GM10248 (cell line): ENCODE measurements at regions not wholly inside any gene's neighbourhood (a gene's known extent, or its start where the extent isn't known, plus 50 kb on each side); places are given as distances from the start of the nearest gene placed in this dataset.

ENCODE experiments used
- CTCF ChIA-PET: fragments of 300-600 bp; sonication (Branson Sonifier 250); formaldehyde crosslinking; extraction: SDS; loops from one replicate; lab custom pipeline; 2021; ENCODE audit warnings: antibody characterized with exemption; lab: Yijun Ruan, JAX
- POLR2A ChIA-PET: fragments of 350-650 bp; sonication (Branson Sonifier 250); formaldehyde crosslinking; extraction: SDS; loops from one replicate; lab custom pipeline; 2020; ENCODE audit warnings: antibody characterized with exemption; lab: Yijun Ruan, JAX
- DNase-seq: peaks from one replicate; pipeline ENCODE4 v3.0.0; 2012; ENCODE audit errors: extremely low spot score
- TF ChIP-seq, protein P1 (sequence below): IDR thresholded peaks from 2 replicates; pipeline ENCODE4 v1.5.1; 2012; ENCODE audit warnings: mild to moderate bottlenecking, low read depth; ENCODE audit errors: extremely low read depth, missing control alignments, control extremely low read depth

DNA sequence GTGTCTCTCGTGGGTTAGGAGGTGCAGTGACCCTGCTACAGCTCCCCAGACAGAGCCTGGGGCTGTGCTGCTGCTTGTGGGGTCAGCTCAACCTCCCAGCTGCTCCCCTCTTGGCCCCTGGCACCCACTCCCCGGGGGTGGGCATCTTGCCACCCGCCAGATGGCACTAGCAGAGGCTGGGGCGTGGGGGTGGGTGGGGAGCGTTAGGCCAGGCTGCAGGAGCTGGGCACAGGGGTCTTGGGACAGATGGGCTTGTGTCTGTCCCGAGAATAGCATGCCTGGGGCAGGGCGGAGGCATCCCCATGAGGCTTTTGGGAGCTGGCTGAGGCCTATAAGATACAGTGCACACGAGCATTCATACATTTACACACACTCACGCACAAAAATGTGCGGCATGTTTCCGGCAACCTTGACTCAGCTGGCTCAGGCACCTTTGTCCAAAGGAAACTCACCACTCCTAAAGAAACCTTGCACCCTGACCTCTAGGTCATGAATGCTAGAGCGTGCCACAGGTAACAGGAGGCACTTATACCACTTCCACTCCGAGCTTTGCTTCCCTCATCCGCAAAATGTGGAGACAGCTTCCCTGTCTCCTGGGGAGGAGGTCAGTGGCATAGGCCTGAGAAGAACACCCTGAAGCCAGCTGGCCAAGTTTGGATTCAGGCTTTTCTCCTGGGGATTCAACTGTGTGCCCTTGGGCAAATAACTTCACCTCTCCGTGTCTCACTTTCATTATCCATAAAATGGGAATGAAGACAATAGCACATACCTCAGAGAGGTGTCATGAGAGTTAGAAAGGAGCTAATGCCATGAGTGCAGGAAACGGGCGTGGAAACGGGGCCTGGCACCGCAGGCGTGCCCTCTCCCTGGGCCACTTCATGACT lies 78.9 kb upstream of the LHX1 start:
- ChIA-PET CTCF (no interaction called here), POLR2A (no interaction called here)
- TF ChIP-seq, protein P1, sequence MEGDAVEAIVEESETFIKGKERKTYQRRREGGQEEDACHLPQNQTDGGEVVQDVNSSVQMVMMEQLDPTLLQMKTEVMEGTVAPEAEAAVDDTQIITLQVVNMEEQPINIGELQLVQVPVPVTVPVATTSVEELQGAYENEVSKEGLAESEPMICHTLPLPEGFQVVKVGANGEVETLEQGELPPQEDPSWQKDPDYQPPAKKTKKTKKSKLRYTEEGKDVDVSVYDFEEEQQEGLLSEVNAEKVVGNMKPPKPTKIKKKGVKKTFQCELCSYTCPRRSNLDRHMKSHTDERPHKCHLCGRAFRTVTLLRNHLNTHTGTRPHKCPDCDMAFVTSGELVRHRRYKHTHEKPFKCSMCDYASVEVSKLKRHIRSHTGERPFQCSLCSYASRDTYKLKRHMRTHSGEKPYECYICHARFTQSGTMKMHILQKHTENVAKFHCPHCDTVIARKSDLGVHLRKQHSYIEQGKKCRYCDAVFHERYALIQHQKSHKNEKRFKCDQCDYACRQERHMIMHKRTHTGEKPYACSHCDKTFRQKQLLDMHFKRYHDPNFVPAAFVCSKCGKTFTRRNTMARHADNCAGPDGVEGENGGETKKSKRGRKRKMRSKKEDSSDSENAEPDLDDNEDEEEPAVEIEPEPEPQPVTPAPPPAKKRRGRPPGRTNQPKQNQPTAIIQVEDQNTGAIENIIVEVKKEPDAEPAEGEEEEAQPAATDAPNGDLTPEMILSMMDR = no peak
- no peak for DNase-seq

DNA sequence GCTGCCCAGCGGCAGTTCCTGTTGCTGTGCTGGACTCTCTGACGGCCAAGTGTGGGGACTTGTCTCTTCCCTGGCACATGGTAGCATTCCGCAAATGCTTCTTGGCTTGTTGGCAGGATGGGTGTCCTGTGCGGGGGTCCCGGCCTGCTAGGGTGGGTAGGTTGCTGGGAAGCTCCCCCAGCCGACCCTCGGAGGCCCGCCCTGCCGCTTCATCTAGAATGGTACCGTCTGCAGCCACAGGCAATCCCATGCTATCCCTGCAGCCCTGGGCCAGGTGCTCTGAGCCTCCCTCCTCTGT lies 78.3 kb upstream of the LHX1 start:
- TF ChIP-seq, protein P1 = no peak
- ChIA-PET CTCF (no interaction called here), POLR2A (no interaction called here)
- DNase-seq = no peak

DNA sequence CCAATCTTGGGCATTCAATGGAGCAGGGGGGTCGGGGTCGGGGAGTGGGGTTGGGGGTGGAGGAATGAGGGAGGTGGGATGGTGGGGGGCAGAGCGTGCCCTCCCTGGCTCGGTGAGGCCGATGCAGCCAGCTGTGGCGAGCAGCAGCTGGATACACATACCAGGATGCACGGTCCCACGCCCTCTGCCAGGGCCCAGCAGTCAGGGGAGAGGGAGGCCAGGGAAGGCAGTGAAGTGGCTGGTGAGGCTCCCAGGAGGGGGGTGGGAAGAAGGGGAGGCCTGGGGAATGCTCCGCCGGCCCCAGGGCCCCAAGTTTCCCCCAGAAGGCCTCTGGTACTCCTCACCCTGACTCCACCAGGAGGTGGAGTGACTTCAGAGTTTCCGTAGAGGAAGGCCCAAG lies 77.6 kb upstream of the LHX1 start:
- ChIA-PET CTCF (no interaction called here), POLR2A (no interaction called here)
- no peak for DNase-seq
- TF ChIP-seq, protein P1 = no peak

DNA sequence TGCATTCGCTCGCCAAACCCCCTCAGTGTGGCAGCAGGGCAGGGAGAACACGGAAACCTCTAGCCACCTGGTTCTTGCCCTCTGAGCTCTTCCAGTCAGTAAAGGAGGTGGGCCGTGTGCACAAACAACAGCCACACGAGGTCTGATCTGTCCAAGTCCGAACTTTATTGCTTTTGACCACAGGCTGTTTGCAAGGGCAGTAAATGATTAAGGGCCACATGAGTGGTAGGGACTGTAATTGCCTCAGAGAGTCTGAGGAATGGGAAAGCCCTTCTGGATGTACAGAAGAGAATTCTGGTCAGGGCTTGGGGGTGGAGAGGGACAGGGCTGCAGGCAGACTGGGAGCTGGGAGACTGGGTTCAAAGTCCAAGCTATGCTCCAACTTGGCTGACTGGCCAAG lies 75.7 kb upstream of the LHX1 start:
- no peak for DNase-seq
- ChIA-PET CTCF (interaction anchor here (1.5 kb wide), 1 partner anchor 232 kb away, joined by 3 read pairs; no protein-coding TSS in a partner anchor), POLR2A (no interaction called here)
- TF ChIP-seq, protein P1 = no peak

DNA sequence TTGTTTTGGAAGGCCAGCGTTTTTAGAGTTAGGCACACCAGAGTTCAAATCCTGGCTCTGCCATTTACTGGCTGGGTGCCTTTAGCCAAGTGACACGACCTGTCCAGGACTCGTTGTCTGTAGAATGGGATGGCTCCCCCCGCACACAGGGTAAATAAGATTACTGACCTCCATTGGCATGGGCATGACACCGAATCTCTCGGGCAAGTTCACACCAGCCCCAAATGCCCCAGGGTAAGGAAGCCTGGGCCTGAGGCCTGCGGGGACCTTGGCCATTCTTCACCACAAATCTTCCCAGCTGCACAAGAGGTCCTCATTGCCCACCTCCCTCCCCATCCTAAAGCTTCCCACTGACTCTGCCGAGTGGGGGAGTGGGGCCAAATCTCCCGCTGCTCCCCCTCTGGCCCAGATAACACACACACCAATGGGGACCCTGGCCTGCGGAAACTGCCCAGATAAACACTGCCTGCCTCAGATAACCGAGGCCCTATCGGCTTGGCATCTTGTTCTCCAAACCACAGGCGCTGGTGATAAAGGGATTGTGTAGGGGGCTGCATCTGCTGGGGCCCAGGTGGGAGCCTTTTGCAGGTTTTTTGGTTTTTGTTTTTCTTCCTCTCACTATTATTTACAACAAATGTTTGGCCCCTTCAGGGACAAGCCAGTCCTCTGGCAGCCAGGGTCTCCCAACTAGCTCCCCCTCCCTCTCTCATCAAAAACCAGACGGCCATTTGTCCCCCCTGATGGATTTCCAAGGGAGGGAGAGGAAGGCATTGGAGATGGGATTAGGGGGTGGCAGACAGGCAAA lies 75.0 kb upstream of the LHX1 start:
- POLR2A ChIA-PET = no interaction called here
- DNase-seq = no peak

DNA sequence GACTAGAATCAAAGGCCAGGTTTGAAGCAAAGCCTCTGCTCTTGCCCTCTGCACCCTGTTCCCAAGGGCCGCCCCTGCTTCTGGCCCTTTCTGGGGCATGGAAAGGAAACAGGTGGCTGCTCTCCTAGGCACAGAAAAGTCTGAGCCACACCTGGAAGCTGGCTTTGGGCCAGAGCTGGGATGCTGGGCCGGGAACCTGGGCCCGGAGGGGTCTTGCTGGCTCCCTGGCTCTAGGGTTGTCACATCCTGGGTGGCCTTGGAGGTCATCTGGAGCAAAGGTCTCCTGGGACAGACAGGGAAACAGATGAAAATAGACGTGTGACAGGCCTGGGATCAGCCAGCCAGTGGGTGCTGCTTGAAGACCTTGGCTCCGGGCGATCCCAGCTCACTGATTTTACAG lies 74.1 kb upstream of the LHX1 start:
- ChIA-PET POLR2A (no interaction called here), CTCF (interaction anchor here (1.2 kb wide), 1 partner anchor 8 kb away, joined by 5 read pairs; no protein-coding TSS in a partner anchor)
- no peak for DNase-seq
- TF ChIP-seq, protein P1 = no peak

More for the DNA sequence above, 75.0 kb upstream of the LHX1 start:
- CTCF ChIA-PET = interaction anchor here (1.5 kb wide), 1 partner anchor 233 kb away, joined by 3 read pairs; no protein-coding TSS in a partner anchor
- TF ChIP-seq, protein P1 = no peak
